ENCODE measurements at regions not wholly inside any gene's neighbourhood (a gene's known extent, or its start where the extent isn't known, plus 50 kb on each side); places are given as distances from the start of the nearest gene placed in this dataset.
A peak's percentile ranks its signal among the peaks of the same experiment; 100 is the strongest.
"Not testable (repeated sequence)": the region's sequence is repeated elsewhere in the genome, so short reads cannot be mapped to it uniquely, and the experiment has no call there.

DNA sequence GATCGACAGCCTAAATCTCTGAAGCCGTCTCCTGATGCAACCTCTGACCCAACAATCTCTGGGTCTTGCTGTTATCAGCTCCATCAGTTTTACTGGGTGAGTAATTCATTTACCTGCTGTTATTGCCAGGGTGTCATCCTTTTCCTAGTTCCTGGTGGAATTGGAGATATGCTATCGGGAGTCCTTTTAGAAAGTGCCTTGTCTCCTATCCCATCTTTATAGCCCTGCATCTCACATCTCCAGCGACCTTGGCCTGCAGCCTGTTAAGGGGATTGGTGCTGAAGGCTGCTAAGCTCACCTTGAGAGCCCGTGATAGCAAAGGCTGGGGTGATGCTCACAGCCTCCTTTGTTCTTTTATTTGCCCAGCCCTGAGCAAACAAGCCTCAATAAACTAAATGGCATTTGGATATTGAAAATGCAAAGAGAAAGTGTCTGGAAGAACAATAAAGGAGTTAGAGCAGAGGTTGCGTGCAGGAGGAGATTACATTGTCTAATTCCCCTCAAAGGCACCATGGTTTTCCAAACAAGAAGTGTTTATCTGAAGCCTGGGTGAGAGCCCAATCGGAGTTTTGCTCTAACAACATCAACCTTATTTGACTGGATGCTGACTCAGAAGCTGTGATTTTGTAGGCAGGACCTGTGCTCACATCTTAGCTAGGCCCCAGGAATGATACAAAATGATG, 101.8 kb downstream of the RPLP1 start:
- DNase-seq (ENCODE audit: low read depth in 2 of 2) = no peak

- no peak for DNase-seq (ENCODE audit: low read depth in 2 of 2)
Observed at GRCh38 chr15:69555080-69555479, 102.5 kb downstream of the RPLP1 start.

DNA sequence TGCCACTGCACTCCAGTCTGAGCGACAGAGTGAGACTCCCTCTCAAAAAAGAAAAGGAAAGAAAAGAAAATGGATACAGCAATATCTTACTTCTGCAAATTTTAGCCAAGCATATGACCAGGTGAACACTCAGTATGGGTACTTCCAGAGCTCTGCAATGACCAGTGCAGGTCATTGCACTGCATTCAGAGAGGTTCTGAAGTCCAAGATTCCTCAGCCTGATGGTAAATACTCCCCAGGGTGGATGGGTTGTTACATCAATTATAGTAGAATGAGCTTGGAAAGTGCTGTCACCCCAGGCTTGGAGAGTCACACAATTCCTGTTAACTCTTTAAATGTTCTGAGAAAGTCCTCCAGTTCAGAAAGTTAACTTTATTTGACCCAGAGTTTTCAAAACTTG, 103.7 kb downstream of the RPLP1 start:
- DNase-seq (ENCODE audit: low read depth in 2 of 2) = no peak

- DNase-seq (ENCODE audit: low read depth in 2 of 2) = no peak
Observed at GRCh38 chr15:69557020-69557706, 104.5 kb downstream of the RPLP1 start.

GRCh38 chr15:69557707-69558409, 105.2 kb downstream of the RPLP1 start:
- no peak for DNase-seq (ENCODE audit: low read depth in 2 of 2)

DNA sequence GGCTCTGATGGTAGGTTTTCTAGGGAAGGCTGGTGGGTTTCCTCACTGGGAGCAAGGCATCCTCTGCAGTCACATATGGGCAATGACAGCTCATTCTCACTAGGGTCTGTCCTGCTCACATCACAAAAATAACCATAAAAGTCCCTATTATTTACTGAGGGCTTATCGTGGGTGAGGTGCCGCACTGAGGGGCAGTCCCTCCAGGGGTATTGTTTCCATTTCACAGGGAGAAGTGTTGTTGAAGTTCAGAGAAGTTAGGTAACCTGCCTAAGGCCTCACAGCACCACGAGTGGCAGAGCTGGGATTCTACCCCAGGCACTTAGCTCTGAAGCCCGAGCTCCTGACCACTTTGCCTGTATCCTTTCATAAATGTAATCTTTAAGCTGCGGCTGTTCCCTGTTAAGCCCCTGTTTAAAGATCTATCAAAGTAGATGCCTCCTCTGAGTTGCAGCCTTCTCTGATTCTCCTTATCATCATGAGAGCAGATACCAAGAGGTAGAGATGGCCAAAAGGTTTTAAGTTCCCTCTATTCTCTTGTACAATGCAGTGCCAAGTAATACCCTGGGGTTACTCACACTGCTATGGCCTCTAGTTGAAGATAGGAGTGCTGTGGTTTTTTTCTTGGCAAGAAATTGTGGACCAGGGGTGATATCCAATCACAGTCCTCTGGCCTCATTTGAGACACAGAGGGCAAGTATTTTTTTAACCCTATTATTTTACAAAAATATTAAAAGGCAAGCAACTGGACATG, 107.0 kb downstream of the RPLP1 start:
- no peak for DNase-seq (ENCODE audit: low read depth in 2 of 2)

DNA sequence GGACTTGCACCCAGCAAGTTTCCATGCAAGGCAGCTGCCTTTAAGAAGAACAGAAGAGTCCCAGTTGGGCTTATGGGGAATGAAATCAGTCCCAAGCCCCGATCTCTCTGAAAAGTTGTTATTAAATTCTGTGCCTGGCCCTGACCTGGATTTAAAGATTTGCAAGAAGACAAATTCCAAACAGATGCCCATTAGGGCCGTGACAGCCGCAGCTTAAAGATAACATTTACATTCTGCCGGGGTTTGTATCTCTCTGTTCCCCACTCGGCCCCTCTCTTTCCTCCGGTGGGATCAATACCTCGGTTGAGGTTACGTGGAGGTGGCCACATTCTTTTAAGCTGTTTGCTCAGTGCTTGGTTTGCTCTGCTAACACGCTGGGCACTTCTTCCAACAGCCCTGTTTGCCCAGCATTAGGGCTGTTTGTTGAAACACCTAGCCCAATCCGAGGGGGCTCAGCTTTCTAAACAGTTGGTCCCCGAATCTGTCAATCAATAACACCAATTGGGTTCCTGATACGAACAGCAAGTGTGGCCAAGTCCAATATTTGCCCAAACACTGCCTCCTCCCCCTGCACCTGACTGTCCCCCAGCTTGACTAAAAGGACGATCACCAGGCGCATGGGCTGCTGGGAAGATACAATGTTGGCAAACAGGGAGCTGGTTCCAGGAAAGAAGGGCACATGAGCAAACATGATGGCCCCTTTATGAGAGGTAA, 108.6 kb downstream of the RPLP1 start:
- DNase-seq (ENCODE audit: low read depth in 2 of 2) = no peak

GRCh38 chr15:69562116-69562515, 109.5 kb downstream of the RPLP1 start:
- DNase-seq (ENCODE audit: low read depth in 2 of 2) = no peak

GRCh38 chr15:69562564-69562963, 109.9 kb downstream of the RPLP1 start:
- DNase-seq (ENCODE audit: low read depth in 2 of 2) = no peak

GRCh38 chr15:69565066-69565655, 112.5 kb downstream of the RPLP1 start:
- no peak for DNase-seq (ENCODE audit: low read depth in 2 of 2)

DNA sequence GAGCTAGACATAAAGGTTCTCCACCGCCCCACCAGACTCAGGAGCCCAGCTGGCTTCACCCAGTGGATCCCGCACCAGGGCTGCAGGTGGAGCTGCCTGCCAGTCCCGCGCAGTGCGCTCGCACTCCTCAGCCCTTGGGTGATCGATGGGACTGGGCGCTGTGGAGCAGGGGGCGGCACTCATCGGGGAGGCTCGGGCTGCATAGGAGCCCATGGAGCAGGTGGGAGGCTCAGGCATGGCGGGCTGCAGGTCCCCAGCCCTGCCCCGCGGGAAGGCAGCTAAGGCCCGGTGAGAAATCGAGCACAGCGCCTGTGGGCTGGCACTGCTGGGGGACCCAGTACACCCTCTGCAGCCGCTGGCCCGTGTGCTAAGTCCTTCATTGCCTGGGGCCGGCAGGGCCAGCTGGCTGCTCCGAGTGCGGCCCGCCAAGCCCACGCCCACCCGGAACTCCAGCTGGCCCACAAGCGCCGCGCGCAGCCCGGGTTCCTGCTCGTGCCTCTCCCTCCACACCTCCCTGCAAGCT, 114.7 kb downstream of the RPLP1 start:
- not testable (repeated sequence) for DNase-seq (ENCODE audit: low read depth in 2 of 2)

DNA sequence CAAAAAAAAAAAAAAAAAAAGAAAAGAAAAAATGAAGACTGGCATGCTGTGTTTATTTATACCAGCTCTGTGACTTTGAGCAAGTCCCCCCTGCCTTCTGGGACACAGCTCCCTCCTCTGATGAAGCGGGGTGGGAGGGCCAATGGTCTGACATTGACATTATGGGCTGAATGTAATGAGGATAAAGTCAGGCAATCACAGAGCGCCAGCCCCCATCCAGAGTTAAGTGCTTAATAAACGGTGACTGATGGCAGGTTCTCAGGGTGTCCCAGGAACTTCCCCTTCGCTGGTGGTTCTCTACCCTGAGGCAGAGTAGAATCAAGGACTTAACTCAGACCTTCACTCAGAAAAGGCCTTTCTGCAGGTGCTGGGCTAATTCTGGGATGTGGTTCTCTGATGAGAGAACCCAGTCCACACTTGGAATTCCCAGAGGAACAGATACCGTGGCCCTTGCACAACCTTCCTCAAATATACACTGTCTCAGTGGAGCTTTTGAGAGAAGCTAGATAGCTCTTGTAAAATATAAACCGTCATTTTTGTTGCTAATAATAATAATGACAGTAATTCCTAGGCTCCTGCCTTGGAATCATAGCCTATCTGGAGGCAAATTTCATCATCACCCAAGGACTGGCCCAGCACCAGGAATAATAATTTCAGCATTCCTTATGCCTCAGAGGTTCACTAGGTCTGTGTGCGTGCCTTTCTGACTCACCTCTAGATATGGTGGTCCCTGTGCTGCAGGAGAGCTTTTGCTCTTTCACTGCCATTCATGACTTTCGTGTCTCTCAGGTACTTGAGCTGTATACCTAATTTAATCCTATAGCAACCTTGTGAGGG, 115.8 kb downstream of the RPLP1 start:
- DNase-seq (ENCODE audit: low read depth in 2 of 2) = no peak

DNA sequence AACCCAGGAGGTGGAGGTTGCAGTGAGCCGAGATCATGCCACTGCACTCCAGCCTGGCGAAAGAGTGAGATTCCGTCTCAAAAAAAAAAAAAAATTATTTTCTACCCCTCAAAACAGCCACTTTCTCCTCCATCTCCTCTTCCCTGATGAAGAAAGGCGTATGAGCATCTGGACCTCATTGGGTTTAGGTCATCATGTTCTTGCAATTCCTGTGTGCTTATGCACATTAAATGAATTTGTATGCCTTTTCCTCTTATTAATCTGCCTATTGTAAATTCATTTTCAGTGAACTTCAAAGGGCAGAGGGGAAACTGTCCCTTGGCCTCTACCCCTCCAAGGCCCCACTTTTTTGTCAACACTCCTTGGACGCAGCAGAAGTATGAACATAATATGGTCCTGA, 117.8 kb downstream of the RPLP1 start:
- DNase-seq (ENCODE audit: low read depth in 2 of 2) = no peak

DNA sequence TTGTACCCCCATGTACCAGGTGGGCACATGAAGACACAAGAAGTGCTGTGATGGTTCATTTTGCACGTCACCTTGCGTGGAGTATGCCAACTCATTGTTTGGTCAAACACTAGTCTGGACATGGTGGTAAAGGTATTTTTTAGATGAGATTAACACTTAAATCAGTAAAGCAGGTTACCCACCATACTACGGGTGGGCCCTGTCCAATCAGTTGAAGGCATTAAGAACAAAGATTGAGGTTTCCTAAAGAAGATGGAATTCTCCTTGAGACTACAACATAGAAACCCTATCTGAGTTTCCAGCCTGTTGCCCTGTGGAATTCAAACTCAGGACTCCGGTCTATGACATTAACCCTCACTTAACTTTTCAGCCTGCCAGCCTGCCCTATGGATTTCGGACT, 118.4 kb downstream of the RPLP1 start:
- DNase-seq (ENCODE audit: low read depth in 2 of 2) = no peak

GRCh38 chr15:69573278-69573677, 120.7 kb downstream of the RPLP1 start:
- DNase-seq (ENCODE audit: low read depth in 2 of 2) = not testable (repeated sequence)

GRCh38 chr15:69573815-69574475, 121.3 kb downstream of the RPLP1 start:
- no peak for DNase-seq (ENCODE audit: low read depth in 2 of 2)

DNA sequence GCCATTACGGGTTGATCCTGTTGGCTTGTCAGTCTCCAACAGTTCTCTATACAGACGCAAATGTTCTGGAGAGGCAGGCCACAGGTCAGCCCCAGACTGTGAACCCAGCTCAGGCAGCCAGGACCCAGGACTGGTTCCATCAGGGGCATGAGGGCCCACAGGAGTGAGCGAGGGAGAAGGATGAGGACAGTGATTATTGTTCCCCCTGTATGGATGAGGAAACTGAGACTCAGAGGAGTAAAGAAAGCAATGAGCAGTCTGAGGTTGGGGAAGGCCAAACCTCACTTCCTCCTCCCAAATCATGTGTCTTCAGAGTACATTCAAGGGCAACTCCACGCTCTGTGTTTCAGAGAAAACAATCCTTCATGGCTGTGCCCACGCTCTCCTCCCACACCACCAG, 121.9 kb downstream of the RPLP1 start:
- no peak for DNase-seq (ENCODE audit: low read depth in 2 of 2)

GRCh38 chr15:69575387-69575786, 122.8 kb downstream of the RPLP1 start:
- no peak for DNase-seq (ENCODE audit: low read depth in 2 of 2)

GRCh38 chr15:69576035-69576526, 123.5 kb downstream of the RPLP1 start:
- DNase-seq (ENCODE audit: low read depth in 2 of 2) = peak; percentile 36 to 56
